ENCODE measurements at regions not wholly inside any gene's neighbourhood (a gene's known extent, or its start where the extent isn't known, plus 50 kb on each side); places are given as distances from the start of the nearest gene placed in this dataset.

DNA sequence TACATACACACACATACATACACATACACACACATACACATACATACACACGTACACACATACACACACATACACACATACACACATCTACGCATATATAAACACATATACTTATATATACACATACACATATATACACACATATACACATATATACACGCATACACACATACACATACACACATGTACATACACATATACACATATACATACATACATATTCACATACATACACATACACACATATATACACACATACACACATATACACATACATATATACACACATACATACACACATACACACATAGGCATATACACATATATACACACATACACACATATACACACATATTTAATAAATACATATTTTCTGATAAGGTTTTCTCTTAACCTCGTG is 324.0 kb downstream of the RPS6KC1 start:
- Histone ChIP-seq H3K27ac (ENCODE audit: low read length) (no peak overlapping the region), H3K9me3 (ENCODE audit: control insufficient read depth, low read length) (no peaks in the 10 kb centered on the region), H3K27me3 (ENCODE audit: control insufficient read depth, insufficient read depth) (no peaks in the 10 kb centered on the region), H3K4me3 (ENCODE audit: low read length) (no peak overlapping the region), H3K4me1 (ENCODE audit: control insufficient read depth, insufficient read depth, low read length) (no peaks in the 10 kb centered on the region)
- no peak for DNase-seq
- ATAC-seq: no peak
- intact Hi-C loops (cut with DNase I): loop anchor here in 3 of 4 donors (2.0 to 10.0 kb wide), 3 partner anchors 44 to 750 kb away; no protein-coding TSS in a partner anchor
- WGBS: 93% methylated on average over 4 of the region's 4 CpGs

DNA sequence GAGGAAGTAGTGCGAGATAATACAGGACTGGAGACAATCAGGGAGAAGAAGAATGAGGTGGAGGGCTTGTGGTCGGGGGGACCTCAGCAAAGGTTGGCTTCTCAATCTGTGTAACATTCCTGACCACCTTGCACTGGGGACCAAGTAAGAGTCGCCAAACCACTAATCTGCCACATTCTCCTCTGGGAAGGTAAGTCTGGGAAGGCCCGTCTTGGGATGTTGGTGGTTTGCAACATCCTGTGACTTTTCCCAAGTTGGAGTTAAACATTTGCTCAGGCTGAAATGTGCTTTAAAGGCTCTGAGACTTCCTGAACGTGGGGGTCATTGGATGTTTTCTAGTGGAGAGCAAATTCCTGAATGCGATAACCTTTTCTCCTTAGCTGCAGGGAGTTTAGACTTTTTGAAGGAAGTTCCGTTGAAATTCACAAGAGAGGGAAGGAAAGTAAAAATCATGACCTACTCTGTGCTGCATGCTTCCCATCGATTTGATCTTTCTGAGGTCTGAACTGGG is 325.9 kb downstream of the RPS6KC1 start:
- Histone ChIP-seq H3K9me3 (ENCODE audit: control insufficient read depth, low read length) (no peaks in the 10 kb centered on the region), H3K27me3 (ENCODE audit: control insufficient read depth, insufficient read depth) (no peaks in the 10 kb centered on the region), H3K27ac (ENCODE audit: low read length) (no peak overlapping the region), H3K4me1 (ENCODE audit: control insufficient read depth, insufficient read depth, low read length) (no peaks in the 10 kb centered on the region), H3K4me3 (ENCODE audit: low read length) (no peak overlapping the region)
- no peak for DNase-seq
- no peak for ATAC-seq
- 41% methylated on average over 8 of the region's 8 CpGs for WGBS
- intact Hi-C loops (cut with DNase I): loop anchor here in 3 of 4 donors (5.0 to 10.0 kb wide), 2 partner anchors 745 to 748 kb away; no protein-coding TSS in a partner anchor

DNA sequence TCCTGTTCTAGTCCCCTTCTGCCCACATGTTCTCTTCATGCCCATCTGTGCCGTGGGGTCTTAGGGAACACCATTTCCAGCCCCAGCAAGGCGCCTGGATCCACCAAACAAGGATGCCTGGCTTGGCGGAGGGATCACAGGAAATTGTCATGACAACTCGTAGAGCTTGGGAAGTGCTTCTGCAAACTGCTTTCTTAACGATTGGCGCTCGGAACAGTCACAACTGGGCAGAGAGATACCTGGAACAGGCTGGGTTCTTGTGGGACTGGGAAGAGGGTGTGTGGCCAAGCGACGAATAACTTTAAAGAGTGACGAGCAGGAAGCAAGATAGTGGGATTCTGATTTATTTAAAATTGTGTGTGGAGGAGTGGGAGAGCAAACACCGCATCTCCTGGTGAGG is 329.8 kb downstream of the RPS6KC1 start:
- ATAC-seq (no peak), DNase-seq (no peak)
- no peaks in the 10 kb centered on the region for H3K9me3 ChIP-seq (ENCODE audit: control insufficient read depth, low read length)
- WGBS: 69% methylated on average over 11 of the region's 11 CpGs
- intact Hi-C loops (cut with DNase I): loop anchor here in 1 of 4 donors (5.0 kb wide), 1 partner anchor 606 kb away; the partner anchor contains the start of gene PROX1
- H3K4me3 ChIP-seq (ENCODE audit: low read length): no peak overlapping the region
- no peak overlapping the region for H3K27ac ChIP-seq (ENCODE audit: low read length)
- no peaks in the 10 kb centered on the region for H3K4me1 ChIP-seq (ENCODE audit: control insufficient read depth, insufficient read depth, low read length)
- H3K27me3 ChIP-seq (ENCODE audit: control insufficient read depth, insufficient read depth): no peaks in the 10 kb centered on the region

DNA sequence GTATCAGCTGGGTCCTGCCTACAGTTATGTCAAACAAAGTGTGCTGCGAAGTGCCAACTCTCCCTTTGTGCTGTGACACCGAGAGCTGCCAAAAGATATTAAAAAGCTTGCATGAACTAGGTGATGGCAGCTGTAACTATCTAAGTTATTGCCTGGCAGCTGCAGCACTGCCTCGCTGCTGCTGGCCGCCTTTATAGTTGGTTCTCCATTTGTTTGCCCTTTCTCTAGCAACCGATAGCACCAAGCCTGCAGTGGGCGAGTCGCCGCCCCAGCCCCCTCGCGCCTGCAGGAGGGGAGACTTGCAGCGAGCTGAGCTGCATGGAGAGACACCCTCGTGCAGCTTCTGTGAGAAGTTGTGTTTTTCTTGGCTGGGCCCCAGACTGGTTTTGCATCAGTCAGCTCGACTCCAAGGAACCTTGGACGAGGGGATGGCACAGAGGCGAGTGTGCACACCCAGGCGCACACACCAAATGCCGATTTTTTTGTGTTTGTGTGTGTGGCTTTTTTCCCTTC is 330.6 kb downstream of the RPS6KC1 start:
- intact Hi-C loops (cut with DNase I): loop anchor here in 1 of 4 donors (5.0 kb wide), 1 partner anchor 606 kb away; the partner anchor contains the start of gene PROX1
- Histone ChIP-seq H3K27me3 (ENCODE audit: control insufficient read depth, insufficient read depth) (no peaks in the 10 kb centered on the region), H3K27ac (ENCODE audit: low read length) (no peak overlapping the region), H3K9me3 (ENCODE audit: control insufficient read depth, low read length) (no peaks in the 10 kb centered on the region), H3K4me1 (ENCODE audit: control insufficient read depth, insufficient read depth, low read length) (no peaks in the 10 kb centered on the region), H3K4me3 (ENCODE audit: low read length) (no peak overlapping the region)
- WGBS: 19% methylated on average over 17 of the region's 17 CpGs
- ATAC-seq (peak; percentile 85 to 88), DNase-seq (peak; percentile 32 to 79 (median 69))

DNA sequence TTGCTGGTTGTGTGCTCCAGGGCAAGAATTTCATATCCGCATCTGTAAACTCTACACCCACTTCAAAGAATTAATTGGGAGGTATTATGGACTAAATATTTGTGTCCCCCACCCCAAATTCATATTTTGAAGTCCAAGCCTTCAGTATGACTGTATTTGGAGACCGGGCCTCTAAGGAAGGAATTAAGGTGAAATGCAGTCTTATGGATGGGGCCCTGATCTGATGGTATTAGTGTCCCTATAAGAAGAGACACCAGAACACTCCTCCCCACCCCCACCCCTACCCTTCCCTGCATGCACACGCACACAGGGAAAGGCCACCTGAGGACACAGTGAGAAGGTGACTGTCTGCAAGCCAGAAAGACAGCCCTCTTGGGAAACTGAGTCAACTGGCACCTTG is 332.4 kb downstream of the RPS6KC1 start:
- 95% methylated on average over 3 of the region's 3 CpGs for WGBS
- intact Hi-C loops (cut with DNase I): loop anchor here in 1 of 4 donors (5.0 kb wide), 1 partner anchor 604 kb away; the partner anchor contains the start of gene PROX1
- ATAC-seq: no peak

DNA sequence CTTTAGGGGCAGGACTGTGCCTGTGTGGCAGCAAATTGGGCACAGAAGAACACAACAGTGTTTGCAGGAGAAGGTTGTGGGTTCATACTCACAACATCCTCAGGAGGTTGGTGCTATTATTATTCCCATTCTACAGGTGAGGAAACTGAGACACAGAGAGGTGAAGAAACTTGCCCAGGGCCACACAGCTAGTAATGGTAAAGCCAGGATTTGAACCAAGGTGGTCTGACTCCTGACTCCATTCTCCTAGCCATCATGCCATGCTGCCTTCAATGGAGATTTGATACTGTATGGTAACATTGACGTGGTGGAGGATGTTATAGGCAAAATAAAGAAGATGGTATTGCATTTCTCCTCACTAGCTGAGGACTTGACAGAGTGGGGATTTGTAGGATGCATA is 334.2 kb downstream of the RPS6KC1 start:
- intact Hi-C loops (cut with DNase I): no loop called here
- no peak overlapping the region for H3K4me3 ChIP-seq (ENCODE audit: low read length)
- ATAC-seq (no peak), DNase-seq (no peak)
- 90% methylated on average over 1 of the region's 1 CpG for WGBS
- no peaks in the 10 kb centered on the region for H3K27me3 ChIP-seq (ENCODE audit: control insufficient read depth, insufficient read depth)
- H3K9me3 ChIP-seq (ENCODE audit: control insufficient read depth, low read length): no peaks in the 10 kb centered on the region
- no peak overlapping the region for H3K27ac ChIP-seq (ENCODE audit: low read length)
- H3K4me1 ChIP-seq (ENCODE audit: control insufficient read depth, insufficient read depth, low read length): no peaks in the 10 kb centered on the region

More for the DNA sequence above, 332.4 kb downstream of the RPS6KC1 start:
- no peaks in the 10 kb centered on the region for H3K4me1 ChIP-seq (ENCODE audit: control insufficient read depth, insufficient read depth, low read length)
- DNase-seq: no peak
- H3K27ac ChIP-seq (ENCODE audit: low read length): no peak overlapping the region
- no peak overlapping the region for H3K4me3 ChIP-seq (ENCODE audit: low read length)
- no peaks in the 10 kb centered on the region for H3K27me3 ChIP-seq (ENCODE audit: control insufficient read depth, insufficient read depth)
- H3K9me3 ChIP-seq (ENCODE audit: control insufficient read depth, low read length): no peaks in the 10 kb centered on the region

DNA sequence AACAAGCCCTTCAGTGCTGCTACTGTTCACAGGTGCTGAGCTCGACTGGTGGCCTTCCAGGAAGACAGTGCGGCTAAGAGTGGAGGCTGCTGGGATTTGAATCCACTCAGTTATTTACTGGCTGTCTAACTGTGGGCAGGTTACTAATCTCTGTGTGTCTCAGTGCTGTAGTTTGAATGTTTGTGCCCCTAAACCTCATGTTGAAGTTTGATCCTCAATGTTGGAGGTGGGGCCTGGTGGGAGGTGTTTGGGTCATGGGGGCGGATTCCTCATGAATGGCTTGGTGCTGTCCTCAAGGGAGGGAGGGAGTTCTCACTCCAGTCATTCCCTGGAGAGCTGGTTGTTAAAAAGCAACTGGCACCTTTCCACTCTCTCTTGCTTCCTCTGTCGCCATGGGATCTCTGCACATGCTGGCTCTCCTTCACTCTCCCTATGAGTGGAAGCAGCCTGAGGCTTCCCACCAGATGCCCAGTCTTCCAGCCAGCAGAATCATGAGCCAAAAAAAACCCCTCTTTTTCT is 334.8 kb downstream of the RPS6KC1 start:
- intact Hi-C loops (cut with DNase I): no loop called here
- WGBS: 70% methylated on average over 4 of the region's 4 CpGs
- H3K4me1 ChIP-seq (ENCODE audit: control insufficient read depth, insufficient read depth, low read length): no peaks in the 10 kb centered on the region
- H3K4me3 ChIP-seq (ENCODE audit: low read length): no peak overlapping the region
- no peak overlapping the region for H3K27ac ChIP-seq (ENCODE audit: low read length)
- DNase-seq: no peak
- no peak for ATAC-seq
- no peaks in the 10 kb centered on the region for H3K9me3 ChIP-seq (ENCODE audit: control insufficient read depth, low read length)
- H3K27me3 ChIP-seq (ENCODE audit: control insufficient read depth, insufficient read depth): no peaks in the 10 kb centered on the region

DNA sequence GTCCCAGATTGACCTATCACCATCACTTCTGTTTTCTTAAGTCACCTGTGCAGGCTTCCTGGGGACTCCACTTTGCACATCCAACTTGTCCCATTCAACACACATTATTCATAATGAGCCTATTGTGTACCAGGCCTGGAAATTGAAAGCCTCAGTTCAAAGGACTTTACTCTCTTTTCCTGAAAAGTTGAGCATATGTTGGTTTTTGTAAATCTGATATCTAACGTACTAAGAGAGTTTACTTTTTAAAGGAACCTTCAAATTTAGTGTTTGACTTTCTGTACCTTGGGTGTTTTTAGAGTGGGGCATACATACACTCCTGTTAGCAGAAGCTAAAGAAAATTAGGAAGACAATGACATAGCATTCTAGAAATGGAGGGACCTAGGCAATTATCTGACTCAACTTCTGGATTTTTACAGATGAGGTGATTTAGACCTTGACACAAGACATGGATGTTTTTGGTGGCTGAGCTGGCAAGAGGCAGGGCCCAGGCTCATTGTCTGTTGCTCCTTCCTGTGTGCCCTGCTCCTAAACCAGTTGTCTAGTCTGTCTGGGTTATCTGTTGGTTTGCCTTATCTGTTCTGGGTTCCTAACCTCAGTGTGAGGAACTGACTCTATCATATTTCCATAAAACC is 336.5 kb downstream of the RPS6KC1 start:
- intact Hi-C loops (cut with DNase I): no loop called here
- Histone ChIP-seq H3K27me3 (ENCODE audit: control insufficient read depth, insufficient read depth) (no peaks in the 10 kb centered on the region), H3K4me3 (ENCODE audit: low read length) (no peak overlapping the region), H3K9me3 (ENCODE audit: control insufficient read depth, low read length) (no peaks in the 10 kb centered on the region), H3K27ac (ENCODE audit: low read length) (no peak overlapping the region), H3K4me1 (ENCODE audit: control insufficient read depth, insufficient read depth, low read length) (no peaks in the 10 kb centered on the region)
- DNase-seq (no peak), ATAC-seq (no peak)
- 71% methylated on average over 1 of the region's 1 CpG for WGBS

DNA sequence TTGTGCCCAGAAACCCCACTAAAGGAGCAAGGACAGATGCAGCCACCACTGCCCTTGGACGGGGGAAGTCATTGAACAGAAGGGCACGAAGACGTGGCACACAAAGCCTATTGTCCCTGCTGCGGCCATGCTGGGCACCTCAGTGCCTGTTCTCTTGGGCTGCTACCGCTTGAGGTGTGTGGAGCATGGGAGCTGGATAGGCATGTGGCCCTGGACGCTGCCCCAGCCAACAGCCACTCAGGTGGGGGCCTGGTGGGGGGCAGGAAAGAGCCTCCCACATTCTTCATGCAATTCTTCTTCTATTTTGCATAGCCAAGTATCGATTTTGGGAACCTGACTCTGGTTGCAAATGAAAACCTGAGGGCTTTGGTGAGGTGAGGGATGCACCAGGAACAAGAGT is 337.2 kb downstream of the RPS6KC1 start:
- 90% methylated on average over 7 of the region's 7 CpGs for WGBS
- no peak for ATAC-seq
- no peak for DNase-seq
- Histone ChIP-seq H3K27ac (ENCODE audit: low read length) (no peak overlapping the region), H3K27me3 (ENCODE audit: control insufficient read depth, insufficient read depth) (no peaks in the 10 kb centered on the region), H3K9me3 (ENCODE audit: control insufficient read depth, low read length) (no peaks in the 10 kb centered on the region), H3K4me3 (ENCODE audit: low read length) (no peak overlapping the region), H3K4me1 (ENCODE audit: control insufficient read depth, insufficient read depth, low read length) (no peaks in the 10 kb centered on the region)
- intact Hi-C loops (cut with DNase I): no loop called here

DNA sequence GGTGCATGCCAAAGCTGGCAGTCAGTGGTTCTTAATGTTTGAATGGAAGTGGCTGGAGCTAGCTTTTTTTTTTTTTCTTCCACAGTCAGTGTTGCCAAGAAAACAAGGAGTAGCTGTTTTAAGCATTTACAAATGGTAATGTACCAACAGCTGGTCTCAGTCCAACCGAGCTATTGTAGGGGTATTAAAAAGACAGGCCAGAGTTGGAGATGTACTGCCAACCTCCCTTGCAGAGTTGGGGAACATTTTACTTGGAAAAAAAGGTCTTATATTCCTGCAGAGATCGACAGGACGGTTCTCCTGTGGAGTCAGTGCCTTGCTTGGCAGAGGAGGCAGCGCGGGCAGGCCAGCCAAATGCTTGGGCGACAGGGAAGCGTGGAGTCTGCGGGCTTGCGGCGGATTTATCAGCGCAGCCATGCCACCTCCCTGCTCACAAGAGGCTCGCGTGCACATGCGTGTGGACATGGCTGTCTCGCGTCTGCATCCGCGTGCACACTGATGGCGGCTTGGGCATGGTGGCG is 338.1 kb downstream of the RPS6KC1 start:
- intact Hi-C loops (cut with DNase I): no loop called here
- WGBS: 90% methylated on average over 20 of the region's 20 CpGs

DNA sequence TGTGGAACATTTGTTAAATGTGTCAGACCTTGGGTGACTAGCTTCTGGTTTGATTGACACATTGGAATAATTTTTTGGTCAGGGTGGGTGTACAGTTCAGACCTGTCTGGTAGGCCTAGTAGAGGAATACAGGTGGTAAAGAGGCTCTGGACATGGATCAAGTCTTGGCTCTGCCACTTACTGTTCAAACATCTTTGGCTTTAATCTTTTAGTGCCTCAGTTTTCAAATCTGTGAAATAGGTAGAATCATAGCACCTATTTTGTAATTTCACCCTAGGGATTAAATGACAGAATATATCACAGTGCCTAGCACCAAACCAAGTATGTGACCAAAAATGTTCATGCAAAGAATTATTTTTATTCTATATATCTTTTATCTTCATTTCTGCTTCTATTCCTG is 340.4 kb downstream of the RPS6KC1 start:
- no peak overlapping the region for H3K4me3 ChIP-seq (ENCODE audit: low read length)
- H3K9me3 ChIP-seq (ENCODE audit: control insufficient read depth, low read length): no peaks in the 10 kb centered on the region
- intact Hi-C loops (cut with DNase I): no loop called here
- no peak for DNase-seq
- no peak for ATAC-seq
- no peaks in the 10 kb centered on the region for H3K4me1 ChIP-seq (ENCODE audit: control insufficient read depth, insufficient read depth, low read length)
- no peaks in the 10 kb centered on the region for H3K27me3 ChIP-seq (ENCODE audit: control insufficient read depth, insufficient read depth)
- no peak overlapping the region for H3K27ac ChIP-seq (ENCODE audit: low read length)

More for the DNA sequence above, 338.1 kb downstream of the RPS6KC1 start:
- Histone ChIP-seq H3K4me3 (ENCODE audit: low read length) (no peak overlapping the region), H3K4me1 (ENCODE audit: control insufficient read depth, insufficient read depth, low read length) (no peaks in the 10 kb centered on the region), H3K27me3 (ENCODE audit: control insufficient read depth, insufficient read depth) (no peaks in the 10 kb centered on the region), H3K27ac (ENCODE audit: low read length) (no peak overlapping the region), H3K9me3 (ENCODE audit: control insufficient read depth, low read length) (no peaks in the 10 kb centered on the region)
- DNase-seq: peak in 2 of 3 donors; percentile 40 to 46
- ATAC-seq: peak; percentile 18 to 19

All from right cardiac atrium (tissue), 5 donors.